Activated T-helper 1 cell treated with anti-CD3 and anti-CD28 coated beads, Interleukin-12 subunit alpha, Interleukin-12 subunit beta, Interleukin-2, Interleukin-4 antibody, amounts not matched to agents 30 ng/mL and 10 ng/mL and 1 ng/mL, durations not matched to agents 14 hours and 24 hours and 36 hours (primary cell): ENCODE measurements at regions not wholly inside any gene's neighbourhood (a gene's known extent, or its start where the extent isn't known, plus 50 kb on each side); places are given as distances from the start of the nearest gene placed in this dataset.
"Not testable (repeated sequence)": the region's sequence is repeated elsewhere in the genome, so short reads cannot be mapped to it uniquely, and the experiment has no call there.

Experiments
- DNase-seq: peaks from one replicate; pipeline ENCODE4 v3.0.0; 2021; ENCODE audit warnings: low spot score
- H3K27ac Mint-ChIP-seq: one replicate; pipeline ENCODE4 v1.8.0; 2021; ENCODE audit warnings: mild to moderate bottlenecking, mixed read lengths
- H3K27me3 Mint-ChIP-seq: one replicate; pipeline ENCODE4 v1.8.0; 2022; ENCODE audit warnings: mild to moderate bottlenecking, moderate library complexity, mixed read lengths; ENCODE audit not compliant: insufficient read depth
- H3K36me3 Mint-ChIP-seq: one replicate; pipeline ENCODE4 v1.8.0; 2021; ENCODE audit warnings: low read depth, mixed read lengths
- H3K4me1 Mint-ChIP-seq: one replicate; pipeline ENCODE4 v1.8.0; 2021; ENCODE audit warnings: low read depth, mixed read lengths
- H3K4me3 Mint-ChIP-seq: one replicate; pipeline ENCODE4 v1.8.0; 2021; ENCODE audit warnings: mild to moderate bottlenecking, moderate library complexity, mixed read lengths
- H3K9me3 Mint-ChIP-seq: one replicate; pipeline ENCODE4 v1.8.0; 2021; ENCODE audit warnings: mixed read lengths
- intact Hi-C: fragments of 100-400 bp; cut with micrococcal nuclease; formaldehyde crosslinking; loops from one replicate; pipeline ENCODE4 v1.15.1; 2024

DNA sequence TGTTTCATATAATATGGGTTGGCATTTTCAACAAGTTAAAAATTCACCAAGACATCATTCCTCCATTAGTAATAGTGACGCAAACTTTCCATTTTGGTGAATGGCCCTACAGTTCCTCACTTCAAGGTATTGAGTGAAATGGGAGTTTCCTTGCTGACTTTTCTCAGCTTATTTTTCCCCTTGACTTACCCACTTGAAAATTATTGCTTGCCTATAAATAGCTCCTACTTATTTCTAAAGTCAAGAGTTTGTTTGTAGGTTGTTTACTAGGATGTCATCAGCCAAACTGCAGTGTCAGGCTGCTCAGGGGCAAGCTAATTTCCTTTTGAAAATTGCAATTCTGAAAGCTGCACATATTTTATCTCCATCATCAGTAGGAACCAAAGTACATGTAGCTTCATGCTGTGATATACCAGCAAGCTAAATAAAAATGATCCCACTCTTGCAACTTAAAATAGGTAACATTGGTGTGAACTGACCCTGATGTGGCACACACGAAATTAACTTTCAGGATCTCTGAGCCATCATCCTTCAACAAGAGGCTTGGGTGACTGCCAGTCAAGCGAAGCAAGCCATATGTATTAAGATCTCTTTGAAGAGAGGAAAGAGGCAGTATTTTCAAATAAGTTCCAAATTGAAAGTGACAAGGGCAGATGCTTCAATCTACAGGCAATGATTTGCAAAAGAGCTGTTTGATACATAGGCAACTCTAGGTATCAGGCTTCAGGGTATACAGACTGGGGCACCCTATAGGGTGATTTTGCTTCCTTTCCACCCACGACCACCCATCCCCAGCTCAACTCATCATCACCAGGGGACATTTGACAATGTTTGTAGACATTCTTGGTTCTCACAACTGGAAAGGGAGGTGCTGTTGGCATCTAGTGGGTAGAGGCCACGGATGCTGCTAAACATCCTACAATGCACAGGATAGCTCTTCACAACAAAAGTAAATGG, 66.8 kb upstream of the RASGRP1 start:
- Mint-ChIP-seq H3K9me3 (no peaks in the 10 kb centered on the region), H3K4me1 (peaks cover 63% of the 10 kb centered on the region), H3K36me3 (peaks cover 8% of the 10 kb centered on the region), H3K27me3 (no peaks in the 10 kb centered on the region), H3K4me3 (peak overlapping the region; percentile 62), H3K27ac (peak overlapping the region; percentile 91)
- no peak for DNase-seq
- intact Hi-C loops, result loop anchor here (1.0 kb wide), 4 partner anchors 20 to 52 kb away; no protein-coding TSS in a partner anchor

DNA sequence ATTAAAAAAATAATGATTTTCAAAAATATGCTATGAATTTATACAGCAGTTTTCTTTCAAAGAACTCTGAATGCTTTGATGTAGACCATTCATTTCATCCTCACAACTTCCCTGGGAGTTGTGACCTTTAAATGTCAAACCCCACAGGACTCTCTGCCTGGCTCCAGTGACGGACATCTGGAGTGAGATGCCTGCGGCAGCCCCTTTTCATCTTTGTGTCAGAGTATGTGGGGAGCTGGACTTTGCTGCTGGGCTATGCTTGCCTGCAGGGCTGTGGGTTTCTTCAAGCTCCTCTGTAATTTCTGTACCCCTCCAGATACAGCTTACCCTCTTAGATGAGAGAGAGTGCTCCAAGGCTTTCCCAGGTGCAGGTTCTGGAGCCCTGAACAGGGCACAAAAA, 70.6 kb upstream of the RASGRP1 start:
- no peak for DNase-seq
- Mint-ChIP-seq H3K27ac (no peak overlapping the region), H3K27me3 (no peaks in the 10 kb centered on the region), H3K4me1 (peaks cover 66% of the 10 kb centered on the region), H3K9me3 (peaks cover 26% of the 10 kb centered on the region), H3K36me3 (peaks cover 11% of the 10 kb centered on the region), H3K4me3 (no peak overlapping the region)
- intact Hi-C loops, result no loop called here

GRCh38 chr15:38636597-38636996, 72.0 kb upstream of the RASGRP1 start:
- Mint-ChIP-seq H3K4me1 (peaks cover 58% of the 10 kb centered on the region), H3K27me3 (no peaks in the 10 kb centered on the region), H3K27ac (no peak overlapping the region), H3K9me3 (peaks cover 33% of the 10 kb centered on the region), H3K36me3 (peaks cover 14% of the 10 kb centered on the region), H3K4me3 (no peak overlapping the region)
- intact Hi-C loops, result no loop called here
- DNase-seq, result no peak

DNA sequence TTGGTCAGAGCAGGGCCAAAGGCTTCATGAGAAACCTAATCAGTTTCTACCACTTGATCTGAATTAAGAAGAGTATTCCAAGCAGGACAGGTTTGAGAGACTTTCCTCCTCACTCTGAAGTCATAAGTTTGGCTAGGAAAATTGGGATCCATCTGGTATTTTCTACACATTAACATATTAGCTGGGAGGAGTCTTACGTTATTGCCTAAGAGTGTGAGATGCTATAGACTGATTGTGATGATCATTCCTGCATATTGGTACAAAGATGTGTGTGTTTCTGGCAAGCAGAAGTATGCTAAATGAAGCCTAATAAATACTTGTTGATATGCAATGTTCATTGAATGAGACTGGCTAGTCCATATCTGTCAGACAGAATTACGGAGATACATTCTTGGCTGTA, 73.5 kb upstream of the RASGRP1 start:
- Mint-ChIP-seq H3K27ac (no peak overlapping the region), H3K27me3 (no peaks in the 10 kb centered on the region), H3K9me3 (peaks cover 33% of the 10 kb centered on the region), H3K36me3 (peaks cover 13% of the 10 kb centered on the region), H3K4me1 (peaks cover 53% of the 10 kb centered on the region), H3K4me3 (no peak overlapping the region)
- intact Hi-C loops, result no loop called here
- DNase-seq, result no peak

DNA sequence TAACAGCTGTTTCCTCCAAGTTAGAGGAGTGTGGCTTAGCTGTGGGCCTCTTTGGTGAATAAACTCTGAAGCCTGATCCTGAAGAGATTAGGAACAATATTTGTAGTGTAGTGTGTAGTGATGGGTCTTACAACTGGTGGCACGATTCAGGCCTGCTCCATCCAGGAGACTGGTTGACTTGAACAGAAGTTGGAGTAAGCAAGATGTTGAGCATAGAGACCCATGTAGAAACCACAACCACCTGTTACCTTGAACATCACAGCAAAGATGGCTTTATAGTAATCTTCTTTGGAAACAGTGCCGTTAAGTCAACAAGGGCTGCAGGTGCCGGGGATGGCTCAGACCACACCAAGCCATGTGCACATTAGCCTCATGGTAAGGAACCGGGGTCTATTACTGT, 74.2 kb upstream of the RASGRP1 start:
- intact Hi-C loops, result no loop called here
- Mint-ChIP-seq H3K27me3 (no peaks in the 10 kb centered on the region), H3K4me3 (no peak overlapping the region)

GRCh38 chr15:38642689-38643270, 78.2 kb upstream of the RASGRP1 start:
- Mint-ChIP-seq H3K4me3 (no peak overlapping the region), H3K9me3 (peaks cover 25% of the 10 kb centered on the region), H3K36me3 (peaks cover 19% of the 10 kb centered on the region), H3K4me1 (peaks cover 57% of the 10 kb centered on the region), H3K27ac (no peak overlapping the region), H3K27me3 (no peaks in the 10 kb centered on the region)
- DNase-seq, result no peak
- intact Hi-C loops, result no loop called here

More for the DNA sequence above, 74.2 kb upstream of the RASGRP1 start:
- Mint-ChIP-seq H3K27ac (no peak overlapping the region), H3K4me1 (peaks cover 60% of the 10 kb centered on the region), H3K9me3 (peaks cover 33% of the 10 kb centered on the region), H3K36me3 (peaks cover 13% of the 10 kb centered on the region)
- DNase-seq, result no peak

GRCh38 chr15:38644353-38644752, 79.7 kb upstream of the RASGRP1 start:
- Mint-ChIP-seq H3K9me3 (peaks cover 11% of the 10 kb centered on the region), H3K4me1 (peaks cover 57% of the 10 kb centered on the region), H3K36me3 (peaks cover 19% of the 10 kb centered on the region)
- intact Hi-C loops, DNase-seq, H3K27me3 Mint-ChIP-seq, H3K4me3 Mint-ChIP-seq, H3K27ac Mint-ChIP-seq: not testable (repeated sequence)

GRCh38 chr15:38646716-38647115, 82.1 kb upstream of the RASGRP1 start:
- intact Hi-C loops, result no loop called here
- Mint-ChIP-seq H3K4me1 (peaks cover 70% of the 10 kb centered on the region), H3K4me3 (no peak overlapping the region), H3K36me3 (peaks cover 20% of the 10 kb centered on the region), H3K27me3 (no peaks in the 10 kb centered on the region), H3K9me3 (peaks cover 10% of the 10 kb centered on the region), H3K27ac (peak overlapping the region; percentile 18)
- no peak for DNase-seq

GRCh38 chr15:38647683-38648082, 83.1 kb upstream of the RASGRP1 start:
- no peak overlapping the region for H3K27ac Mint-ChIP-seq

DNA sequence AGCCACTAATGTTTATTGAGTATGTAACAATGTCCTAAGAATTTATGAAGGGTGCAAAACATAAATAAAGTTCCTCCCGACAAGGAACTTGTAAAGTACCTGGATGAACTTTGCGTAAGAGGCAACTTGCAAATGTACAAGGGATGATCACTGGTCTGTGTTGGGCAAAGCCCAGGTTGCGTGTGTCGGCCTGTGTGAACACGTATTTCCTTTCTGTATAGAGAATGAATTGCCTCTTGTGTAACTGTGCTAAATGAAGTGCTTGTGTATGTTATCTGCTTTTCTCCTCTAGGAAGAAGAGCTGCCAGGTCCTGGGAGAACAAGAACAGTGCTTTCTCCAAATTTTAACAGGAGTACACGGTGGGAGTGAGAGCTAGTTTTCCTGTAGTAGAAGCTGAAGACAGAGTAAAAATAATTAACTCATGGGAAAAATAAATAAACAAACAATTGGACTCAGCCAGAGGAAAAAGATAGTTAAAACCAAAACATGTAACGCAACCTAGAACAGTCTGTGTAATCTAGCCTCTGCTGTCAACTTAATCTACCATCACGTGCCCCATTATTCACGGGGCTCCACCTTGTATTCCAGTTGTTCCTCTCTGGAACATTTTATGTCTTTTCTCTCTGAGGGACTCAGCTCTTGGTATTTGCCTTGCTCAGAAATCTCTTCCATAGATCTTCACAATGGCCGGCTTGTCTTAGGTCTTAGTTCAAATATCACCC, 83.7 kb upstream of the RASGRP1 start:
- no peaks in the 10 kb centered on the region for H3K27me3 Mint-ChIP-seq
- DNase-seq, result no peak
- intact Hi-C loops, result no loop called here
- peak overlapping the region; percentile 56 for H3K27ac Mint-ChIP-seq
- H3K36me3 Mint-ChIP-seq, result peaks cover 21% of the 10 kb centered on the region
- peaks cover 80% of the 10 kb centered on the region for H3K4me1 Mint-ChIP-seq
- no peak overlapping the region for H3K4me3 Mint-ChIP-seq
- H3K9me3 Mint-ChIP-seq, result peaks cover 10% of the 10 kb centered on the region

More at GRCh38 chr15:38647683-38648082, 83.1 kb upstream of the RASGRP1 start:
- no peaks in the 10 kb centered on the region for H3K27me3 Mint-ChIP-seq
- DNase-seq, result no peak
- intact Hi-C loops, result no loop called here
- H3K4me3 Mint-ChIP-seq, result no peak overlapping the region
- H3K36me3 Mint-ChIP-seq, result peaks cover 20% of the 10 kb centered on the region
- peaks cover 80% of the 10 kb centered on the region for H3K4me1 Mint-ChIP-seq
- H3K9me3 Mint-ChIP-seq, result peaks cover 10% of the 10 kb centered on the region

- Mint-ChIP-seq H3K27me3 (no peaks in the 10 kb centered on the region), H3K36me3 (peaks cover 25% of the 10 kb centered on the region), H3K4me3 (peak overlapping the region; percentile 50), H3K4me1 (peaks cover 88% of the 10 kb centered on the region), H3K27ac (peak overlapping the region; percentile 94), H3K9me3 (peaks cover 10% of the 10 kb centered on the region)
- DNase-seq, result no peak
- intact Hi-C loops, result no loop called here
Observed at GRCh38 chr15:38650384-38650783, 85.8 kb upstream of the RASGRP1 start.

GRCh38 chr15:38650936-38651327, 86.3 kb upstream of the RASGRP1 start:
- H3K27ac Mint-ChIP-seq, result peak overlapping the region; percentile 94
- peaks cover 93% of the 10 kb centered on the region for H3K4me1 Mint-ChIP-seq
- H3K9me3 Mint-ChIP-seq, result peaks cover 10% of the 10 kb centered on the region
- no peak for DNase-seq
- H3K27me3 Mint-ChIP-seq, result no peaks in the 10 kb centered on the region
- intact Hi-C loops, result loop anchor here (1.0 kb wide), 4 partner anchors 9 to 91 kb away; no protein-coding TSS in a partner anchor
- peaks cover 27% of the 10 kb centered on the region for H3K36me3 Mint-ChIP-seq
- H3K4me3 Mint-ChIP-seq, result peak overlapping the region; percentile 79
